Activated CD8-positive, alpha-beta memory T cell treated with anti-CD3 and anti-CD28 coated beads, Interleukin-2, amount 10 ng/mL, durations not matched to agents 7 days and 5 days (primary cell): ENCODE measurements at regions not wholly inside any gene's neighbourhood (a gene's known extent, or its start where the extent isn't known, plus 50 kb on each side); places are given as distances from the start of the nearest gene placed in this dataset.
"Not testable (repeated sequence)": the region's sequence is repeated elsewhere in the genome, so short reads cannot be mapped to it uniquely, and the experiment has no call there.

Experiments used
- ATAC-seq: fragments of 150-1000 bp; cut with Tn5 transposase; one replicate; pipeline ENCODE4 v1.10.0; 2021; ENCODE audit warnings: moderate library complexity
- CTCF ChIA-PET: fragments of 350-600 bp; sonication (Branson Sonifier 250); formaldehyde crosslinking; loops from one replicate; lab custom pipeline; 2021; ENCODE audit warnings: antibody characterized with exemption; lab: Charles Lee
- DNase-seq: peaks from one replicate; pipeline ENCODE4 v3.0.0-alpha.2; 2020
- H3K27ac Mint-ChIP-seq: one replicate; pipeline ENCODE4 v1.8.0; 2021; ENCODE audit warnings: mild to moderate bottlenecking, mixed read lengths
- H3K27me3 Mint-ChIP-seq: one replicate; pipeline ENCODE4 v1.8.0; 2021; ENCODE audit warnings: mixed read lengths
- H3K36me3 Mint-ChIP-seq: one replicate; pipeline ENCODE4 v1.8.0; 2021; ENCODE audit warnings: mild to moderate bottlenecking, mixed read lengths
- H3K4me1 Mint-ChIP-seq: one replicate; pipeline ENCODE4 v1.8.0; 2021; ENCODE audit warnings: mixed read lengths
- H3K4me3 Mint-ChIP-seq: one replicate; pipeline ENCODE4 v1.8.0; 2021; ENCODE audit warnings: mild to moderate bottlenecking, moderate library complexity, mixed read lengths
- H3K9me3 Mint-ChIP-seq: one replicate; pipeline ENCODE4 v1.8.0; 2022; ENCODE audit warnings: low read depth, mixed read lengths

DNA sequence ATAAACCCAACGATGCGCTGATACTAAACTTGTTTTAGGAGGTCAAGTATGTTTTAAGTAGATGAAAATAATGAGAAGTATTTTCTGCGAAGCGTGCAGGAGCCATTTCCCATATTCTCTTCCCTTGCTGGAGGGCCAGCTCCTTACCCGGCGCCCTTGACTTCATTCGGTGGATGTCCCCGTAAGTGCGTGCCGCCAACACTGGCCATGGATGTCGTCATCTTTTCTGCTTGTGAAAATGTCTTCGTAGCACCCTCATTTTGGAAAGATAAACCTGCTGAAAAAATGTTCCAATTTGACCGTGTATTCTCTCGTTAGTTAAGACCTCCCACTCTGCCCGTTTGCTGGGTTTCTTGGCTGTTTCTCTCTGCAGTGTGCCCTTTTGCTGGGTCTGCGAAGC, 127.5 kb downstream of the RTP5 start:
- Mint-ChIP-seq H3K27ac (no peak overlapping the region), H3K9me3 (no peaks in the 10 kb centered on the region), H3K4me1 (no peaks in the 10 kb centered on the region), H3K36me3 (no peaks in the 10 kb centered on the region), H3K4me3 (no peak overlapping the region), H3K27me3 (peaks cover 3% of the 10 kb centered on the region)
- ATAC-seq (no peak), DNase-seq (no peak)
- CTCF ChIA-PET, result interaction anchor here (1.2 kb wide), 1 partner anchor 46 kb away, joined by 3 read pairs; no protein-coding TSS in a partner anchor

DNA sequence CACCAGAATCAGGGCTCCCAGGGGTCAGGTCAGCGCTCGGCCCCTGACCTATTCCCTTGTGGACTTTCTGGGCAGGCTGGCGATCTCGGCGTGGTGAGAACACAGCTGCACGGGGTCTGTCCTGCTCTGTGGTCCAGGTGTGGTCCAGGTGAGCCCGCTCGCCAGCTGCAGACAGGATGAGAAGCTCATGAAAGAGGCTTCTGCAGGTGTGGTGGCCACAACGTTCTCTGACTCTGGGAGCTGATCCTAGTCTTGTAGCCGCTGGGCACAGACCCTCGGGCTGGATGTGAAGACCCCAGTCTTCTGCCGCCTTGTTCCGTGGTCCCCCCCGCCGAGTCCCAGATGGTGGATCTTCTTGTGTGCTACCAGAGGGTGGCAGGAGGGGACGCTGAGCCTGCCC, 129.7 kb downstream of the RTP5 start:
- no peaks in the 10 kb centered on the region for H3K4me1 Mint-ChIP-seq
- peaks cover 3% of the 10 kb centered on the region for H3K27me3 Mint-ChIP-seq
- ATAC-seq (no peak), DNase-seq (no peak)
- H3K27ac Mint-ChIP-seq, result no peak overlapping the region
- no peaks in the 10 kb centered on the region for H3K9me3 Mint-ChIP-seq
- no peaks in the 10 kb centered on the region for H3K36me3 Mint-ChIP-seq
- H3K4me3 Mint-ChIP-seq, result no peak overlapping the region
- CTCF ChIA-PET, result no interaction called here

DNA sequence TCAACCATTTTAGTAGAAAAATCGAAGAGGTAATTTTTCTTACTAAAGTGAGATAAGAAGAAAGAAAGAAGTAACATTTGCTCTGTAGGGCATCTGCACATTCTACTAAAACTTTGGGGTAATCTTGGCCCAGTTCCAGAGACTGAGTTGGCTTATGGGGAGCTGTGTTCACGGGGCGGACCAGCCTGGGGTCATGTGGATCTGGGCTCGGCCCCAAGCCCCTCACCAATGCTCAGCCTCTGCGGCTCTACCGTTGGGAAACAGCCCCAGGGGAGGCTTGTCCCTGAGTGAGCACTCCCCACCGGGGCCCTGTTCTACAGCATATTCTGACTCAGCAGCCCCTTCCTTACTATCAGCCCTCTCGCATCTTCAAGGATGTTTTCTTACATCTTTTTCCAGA, 132.3 kb downstream of the RTP5 start:
- DNase-seq (no peak), ATAC-seq (no peak)
- no peak overlapping the region for H3K4me3 Mint-ChIP-seq
- no peak overlapping the region for H3K27ac Mint-ChIP-seq
- no peaks in the 10 kb centered on the region for H3K4me1 Mint-ChIP-seq
- CTCF ChIA-PET, result no interaction called here
- H3K9me3 Mint-ChIP-seq, result peaks cover 6% of the 10 kb centered on the region
- no peaks in the 10 kb centered on the region for H3K36me3 Mint-ChIP-seq
- H3K27me3 Mint-ChIP-seq, result peaks cover 3% of the 10 kb centered on the region

DNA sequence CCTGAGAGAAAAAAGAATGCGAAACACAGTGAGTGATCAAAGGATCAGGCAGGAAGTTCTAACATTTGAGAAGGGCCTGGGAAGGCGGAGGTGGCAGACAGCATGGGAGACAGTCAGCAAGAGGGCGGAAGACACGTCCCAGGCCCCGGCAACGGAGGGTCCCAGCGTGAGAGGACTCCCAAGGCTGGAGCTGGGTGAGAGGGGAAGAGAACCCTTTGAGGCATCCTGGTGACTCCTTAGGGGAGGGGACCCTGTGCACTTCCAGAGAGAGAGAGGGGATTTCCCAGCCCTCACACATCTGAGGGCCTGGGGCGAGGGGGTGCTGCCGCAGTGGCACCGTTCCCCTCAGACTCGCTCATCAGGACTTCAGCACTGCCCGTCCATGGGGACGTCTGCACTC, 133.4 kb downstream of the RTP5 start:
- CTCF ChIA-PET, result no interaction called here
- H3K4me1 Mint-ChIP-seq, result no peaks in the 10 kb centered on the region
- H3K27ac Mint-ChIP-seq, result no peak overlapping the region
- no peak for DNase-seq
- peaks cover 6% of the 10 kb centered on the region for H3K9me3 Mint-ChIP-seq
- H3K36me3 Mint-ChIP-seq, result no peaks in the 10 kb centered on the region
- no peak overlapping the region for H3K4me3 Mint-ChIP-seq
- no peak for ATAC-seq
- peaks cover 3% of the 10 kb centered on the region for H3K27me3 Mint-ChIP-seq

DNA sequence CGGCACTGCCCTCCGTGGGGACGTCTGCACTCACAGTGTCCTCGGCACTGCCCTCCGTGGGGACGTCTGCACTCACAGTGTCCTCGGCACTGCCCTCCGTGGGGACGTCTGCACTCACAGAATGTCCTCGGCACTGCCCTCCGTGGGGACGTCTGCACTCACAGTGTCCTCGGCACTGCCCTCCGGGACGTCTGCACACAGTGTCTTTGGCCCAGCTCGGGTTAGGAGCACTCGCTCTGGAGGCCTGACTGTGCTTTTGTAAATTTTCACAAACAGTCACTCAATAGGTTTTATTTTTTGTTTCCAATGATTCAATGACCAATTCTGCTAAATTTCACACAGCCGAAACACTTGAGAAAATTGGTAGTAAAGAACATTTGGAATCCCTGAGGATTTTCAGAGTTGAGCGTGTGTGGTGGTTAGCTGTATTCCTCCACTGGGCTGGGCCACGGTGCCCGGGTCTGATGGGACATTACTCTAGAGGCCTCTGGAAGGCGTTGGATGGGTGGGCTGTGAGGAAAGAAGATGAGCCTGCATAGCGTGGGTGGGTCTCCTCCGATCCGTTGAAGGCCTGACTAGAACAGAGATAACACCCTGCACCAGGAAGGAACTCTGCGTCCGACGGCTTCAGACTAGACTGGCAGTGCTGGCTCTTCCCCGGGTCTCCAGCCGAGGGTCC, 134.8 kb downstream of the RTP5 start:
- Mint-ChIP-seq H3K27me3 (peaks cover 3% of the 10 kb centered on the region), H3K27ac (no peak overlapping the region), H3K36me3 (no peaks in the 10 kb centered on the region), H3K9me3 (peaks cover 6% of the 10 kb centered on the region), H3K4me1 (no peaks in the 10 kb centered on the region), H3K4me3 (no peak overlapping the region)
- DNase-seq (no peak), ATAC-seq (no peak)
- CTCF ChIA-PET, result no interaction called here

DNA sequence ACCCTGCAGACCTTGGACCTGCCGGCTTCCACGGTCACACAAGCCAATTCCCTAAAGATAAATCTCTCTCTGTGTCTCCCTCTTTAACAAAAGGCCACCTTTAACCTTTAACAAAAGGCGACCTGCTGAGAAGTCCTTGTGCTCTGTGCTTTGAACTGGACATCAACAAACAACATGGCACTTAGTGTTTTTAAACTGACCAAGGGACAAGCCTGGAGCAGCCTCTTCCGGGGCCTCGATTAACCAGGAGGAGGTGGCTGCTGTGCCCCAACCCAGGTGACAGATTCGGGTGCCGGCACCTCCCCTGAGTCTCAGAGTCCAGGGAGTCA, 135.3 kb downstream of the RTP5 start:
- Mint-ChIP-seq H3K9me3 (peaks cover 6% of the 10 kb centered on the region), H3K27me3 (peaks cover 3% of the 10 kb centered on the region), H3K36me3 (no peaks in the 10 kb centered on the region), H3K4me1 (no peaks in the 10 kb centered on the region), H3K27ac (no peak overlapping the region), H3K4me3 (no peak overlapping the region)
- ATAC-seq (no peak), DNase-seq (no peak)
- CTCF ChIA-PET, result no interaction called here

DNA sequence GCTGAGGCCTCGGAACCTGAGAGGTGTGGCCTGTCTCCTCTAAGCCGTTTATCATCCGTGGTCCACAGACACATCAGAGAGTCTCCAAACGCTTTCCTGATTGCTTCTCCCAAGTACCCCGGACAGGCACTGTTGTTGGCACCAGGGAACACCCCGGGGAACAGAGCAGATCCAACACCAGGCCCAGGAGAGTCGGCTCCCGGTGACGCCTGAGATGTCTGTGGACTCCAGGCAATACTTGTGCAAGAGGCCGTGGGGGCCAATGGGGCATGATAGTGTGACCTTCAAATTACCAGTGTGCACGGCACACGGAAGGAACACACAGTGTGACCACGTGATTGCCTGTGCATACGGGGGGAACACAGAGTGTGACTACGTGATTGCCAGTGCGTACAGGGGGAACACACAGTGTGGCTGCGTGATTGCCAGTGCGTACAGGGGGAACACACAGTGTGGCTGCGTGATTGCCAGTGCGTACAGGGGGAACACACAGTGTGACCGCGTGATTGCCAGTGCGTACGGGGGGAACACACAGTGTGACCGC, 136.6 kb downstream of the RTP5 start:
- ATAC-seq, H3K4me1 Mint-ChIP-seq, H3K9me3 Mint-ChIP-seq, H3K36me3 Mint-ChIP-seq, H3K4me3 Mint-ChIP-seq, H3K27me3 Mint-ChIP-seq, DNase-seq, H3K27ac Mint-ChIP-seq, CTCF ChIA-PET: not testable (repeated sequence)

DNA sequence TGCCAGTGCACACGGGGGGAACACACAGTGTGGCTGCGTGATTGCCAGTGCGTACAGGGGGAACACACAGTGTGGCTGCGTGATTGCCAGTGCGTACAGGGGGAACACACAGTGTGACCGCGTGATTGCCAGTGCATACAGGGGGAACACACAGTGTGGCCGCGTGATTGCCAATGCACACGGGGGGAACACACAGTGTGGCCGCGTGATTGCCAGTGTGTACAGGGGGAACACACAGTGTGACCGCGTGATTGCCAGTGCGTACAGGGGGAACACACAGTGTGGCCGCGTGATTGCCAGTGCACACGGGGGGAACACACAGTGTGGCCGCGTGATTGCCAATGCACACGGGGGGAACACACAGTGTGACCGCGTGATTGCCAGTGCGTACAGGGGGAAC, 139.4 kb downstream of the RTP5 start:
- H3K27ac Mint-ChIP-seq, H3K9me3 Mint-ChIP-seq, CTCF ChIA-PET, H3K4me3 Mint-ChIP-seq, H3K27me3 Mint-ChIP-seq, H3K4me1 Mint-ChIP-seq, H3K36me3 Mint-ChIP-seq, ATAC-seq, DNase-seq: not testable (repeated sequence)

DNA sequence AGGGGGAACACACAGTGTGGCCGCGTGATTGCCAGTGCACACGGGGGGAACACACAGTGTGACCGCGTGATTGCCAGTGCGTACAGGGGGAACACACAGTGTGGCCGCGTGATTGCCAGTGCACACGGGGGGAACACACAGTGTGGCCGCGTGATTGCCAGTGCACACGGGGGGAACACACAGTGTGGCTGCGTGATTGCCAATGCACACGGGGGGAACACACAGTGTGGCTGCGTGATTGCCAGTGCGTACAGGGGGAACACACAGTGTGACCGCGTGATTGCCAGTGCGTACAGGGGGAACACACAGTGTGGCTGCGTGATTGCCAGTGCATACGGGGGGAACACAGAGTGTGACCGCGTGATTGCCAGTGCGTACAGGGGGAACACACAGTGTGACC, 140.3 kb downstream of the RTP5 start:
- ATAC-seq, H3K4me1 Mint-ChIP-seq: not testable (repeated sequence)

DNA sequence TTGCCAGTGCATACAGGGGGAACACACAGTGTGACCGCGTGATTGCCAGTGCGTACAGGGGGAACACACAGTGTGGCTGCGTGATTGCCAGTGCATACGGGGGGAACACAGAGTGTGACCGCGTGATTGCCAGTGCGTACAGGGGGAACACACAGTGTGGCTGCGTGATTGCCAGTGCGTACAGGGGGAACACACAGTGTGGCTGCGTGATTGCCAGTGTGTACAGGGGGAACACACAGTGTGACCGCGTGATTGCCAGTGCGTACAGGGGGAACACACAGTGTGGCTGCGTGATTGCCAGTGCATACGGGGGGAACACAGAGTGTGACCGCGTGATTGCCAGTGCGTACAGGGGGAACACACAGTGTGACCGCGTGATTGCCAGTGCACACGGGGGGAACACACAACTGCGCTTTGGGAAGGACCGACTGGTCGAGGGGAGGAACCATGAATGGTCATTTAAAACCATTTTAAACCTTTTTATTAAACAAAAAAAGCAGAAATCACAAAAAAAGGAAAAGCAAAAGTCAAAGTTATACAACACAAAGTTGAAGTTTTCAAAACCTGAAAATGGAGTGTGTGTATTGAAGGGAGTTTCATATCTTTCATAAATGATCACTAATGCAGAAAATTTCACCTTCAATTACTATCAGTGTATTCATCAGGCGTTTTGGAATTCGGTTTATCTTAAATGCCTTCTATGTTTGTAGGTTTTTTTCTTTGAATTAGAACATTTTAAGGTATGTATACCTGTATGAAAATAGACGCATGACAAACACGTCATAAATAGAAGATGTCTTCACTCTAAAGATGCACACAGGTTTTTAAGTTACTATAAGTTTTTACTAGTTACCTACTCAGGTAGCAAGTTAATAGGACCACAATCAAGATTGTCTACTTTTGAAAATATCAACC, 141.0 kb downstream of the RTP5 start:
- peak overlapping the region; percentile 52 for H3K27ac Mint-ChIP-seq
- ATAC-seq, CTCF ChIA-PET, DNase-seq, H3K9me3 Mint-ChIP-seq, H3K4me3 Mint-ChIP-seq, H3K36me3 Mint-ChIP-seq: not testable (repeated sequence)
- H3K27me3 Mint-ChIP-seq, result peaks cover 13% of the 10 kb centered on the region
- H3K4me1 Mint-ChIP-seq, result peaks cover 13% of the 10 kb centered on the region

More for the DNA sequence above, 140.3 kb downstream of the RTP5 start:
- H3K9me3 Mint-ChIP-seq, CTCF ChIA-PET, H3K36me3 Mint-ChIP-seq, DNase-seq, H3K27me3 Mint-ChIP-seq, H3K4me3 Mint-ChIP-seq, H3K27ac Mint-ChIP-seq: not testable (repeated sequence)

DNA sequence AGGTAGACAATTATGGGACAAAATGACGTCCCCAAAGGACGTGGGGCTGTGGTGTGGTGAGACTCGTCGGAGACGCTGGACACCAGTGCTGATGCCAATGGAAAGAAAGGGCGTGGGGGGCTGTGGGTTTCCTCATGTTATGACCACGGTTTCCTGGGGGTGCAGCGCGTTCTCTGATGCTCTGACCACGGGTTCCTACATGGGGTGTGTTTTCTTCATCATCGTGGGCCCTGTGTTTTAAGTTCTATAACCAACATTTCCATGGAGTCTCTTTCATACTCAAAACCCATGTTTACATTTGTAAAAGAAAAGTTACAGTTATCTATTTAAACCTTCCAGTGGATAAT, 141.6 kb downstream of the RTP5 start:
- ATAC-seq, result peak; percentile 30
- Mint-ChIP-seq H3K4me1 (peaks cover 17% of the 10 kb centered on the region), H3K4me3 (no peak overlapping the region), H3K36me3 (no peaks in the 10 kb centered on the region), H3K9me3 (no peaks in the 10 kb centered on the region), H3K27ac (peak overlapping the region; percentile 52), H3K27me3 (peaks cover 13% of the 10 kb centered on the region)
- CTCF ChIA-PET, result interaction anchor here (1.1 to 1.4 kb wide), 2 partner anchors 60 to 132 kb away, joined by 3 read pairs; no protein-coding TSS in a partner anchor
- DNase-seq, result peak; percentile 57

DNA sequence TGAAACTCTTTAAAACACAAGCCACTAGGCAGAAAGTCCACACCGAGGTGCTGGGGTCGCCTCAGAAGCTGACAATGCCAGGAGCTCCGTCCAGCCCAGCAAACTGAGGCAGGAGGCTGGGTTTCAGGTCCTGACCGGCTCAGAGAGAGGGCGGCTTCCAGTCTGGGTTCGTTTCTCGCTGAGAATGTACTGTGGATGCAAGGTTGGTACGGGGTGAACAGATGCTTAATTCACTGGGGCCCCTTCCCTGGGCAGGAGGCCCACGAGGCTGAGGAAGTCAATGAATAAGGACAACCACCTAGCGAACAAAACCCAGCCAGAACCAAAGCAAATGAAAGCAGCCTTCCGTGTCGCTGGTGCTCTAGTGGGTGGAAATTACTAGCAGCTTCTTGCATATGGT, 142.0 kb downstream of the RTP5 start:
- H3K27me3 Mint-ChIP-seq, result peaks cover 13% of the 10 kb centered on the region
- DNase-seq, result no peak
- H3K36me3 Mint-ChIP-seq, result no peaks in the 10 kb centered on the region
- peak; percentile 27 for ATAC-seq
- H3K27ac Mint-ChIP-seq, result no peak overlapping the region
- no peaks in the 10 kb centered on the region for H3K9me3 Mint-ChIP-seq
- H3K4me3 Mint-ChIP-seq, result no peak overlapping the region
- CTCF ChIA-PET, result interaction anchor here (1.1 to 1.4 kb wide), 2 partner anchors 61 to 133 kb away, joined by 3 read pairs; no protein-coding TSS in a partner anchor
- H3K4me1 Mint-ChIP-seq, result peaks cover 18% of the 10 kb centered on the region

DNA sequence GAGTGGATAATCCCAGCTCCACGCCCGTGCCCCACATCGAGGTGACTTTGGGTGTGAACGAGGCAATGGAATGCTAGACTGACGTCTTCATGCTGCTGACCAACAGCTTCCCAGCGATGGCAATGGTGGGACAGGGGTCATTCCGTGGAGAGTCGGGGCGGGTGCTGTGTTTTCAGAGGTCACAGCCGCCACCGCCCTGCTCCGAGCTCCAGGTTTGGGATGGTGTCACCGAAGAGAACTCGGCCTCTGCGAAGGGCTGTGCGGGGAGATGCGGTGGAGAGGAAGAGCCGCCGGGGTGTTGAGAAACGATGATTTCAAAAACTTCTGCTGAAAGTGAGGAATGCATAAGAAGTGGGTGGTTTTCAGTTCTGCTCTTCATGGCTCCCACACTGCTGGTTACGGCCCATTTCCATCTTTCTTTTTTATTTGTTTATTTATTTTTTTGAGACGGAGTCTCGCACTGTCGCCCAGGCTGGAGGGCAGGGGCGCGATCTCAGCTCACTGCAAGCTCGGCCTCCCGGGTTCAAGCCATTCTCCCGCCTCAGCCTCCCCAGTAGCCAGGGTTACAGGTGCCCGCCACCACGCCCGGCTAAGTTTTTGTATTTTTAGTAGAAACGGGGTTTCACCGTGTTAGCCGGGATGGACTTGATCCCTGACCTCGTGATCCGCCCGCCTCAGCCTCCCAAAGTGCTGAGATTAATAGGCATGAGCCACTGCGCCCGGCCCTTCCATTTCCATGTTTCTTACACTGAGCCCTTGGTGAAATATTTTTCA, 142.6 kb downstream of the RTP5 start:
- Mint-ChIP-seq H3K27me3 (peaks cover 15% of the 10 kb centered on the region), H3K4me3 (no peak overlapping the region), H3K36me3 (no peaks in the 10 kb centered on the region), H3K27ac (no peak overlapping the region), H3K4me1 (peaks cover 20% of the 10 kb centered on the region), H3K9me3 (no peaks in the 10 kb centered on the region)
- CTCF ChIA-PET, result interaction anchor here (1.1 to 1.4 kb wide), 2 partner anchors 61 to 133 kb away, joined by 3 read pairs; no protein-coding TSS in a partner anchor
- ATAC-seq, result no peak
- no peak for DNase-seq
